ENCODE measurements at regions not wholly inside any gene's neighbourhood (a gene's known extent, or its start where the extent isn't known, plus 50 kb on each side); places are given as distances from the start of the nearest gene placed in this dataset.
"Not testable (repeated sequence)": the region's sequence is repeated elsewhere in the genome, so short reads cannot be mapped to it uniquely, and the experiment has no call there.

- Mint-ChIP-seq H3K4me3 (no peak overlapping the region), H3K27ac (no peak overlapping the region), H3K4me1 (ENCODE audit: low read depth) (peaks cover 1% of the 10 kb centered on the region), H3K27me3 (peaks cover 5% of the 10 kb centered on the region), H3K9me3 (ENCODE audit: low read depth) (no peaks in the 10 kb centered on the region), H3K36me3 (no peaks in the 10 kb centered on the region)
These were observed 171.8 kb downstream of the POTEB3 start for GRCh38 chr15:21268436-21268940.

- peaks cover 5% of the 10 kb centered on the region for H3K27me3 Mint-ChIP-seq
- no peaks in the 10 kb centered on the region for H3K9me3 Mint-ChIP-seq (ENCODE audit: low read depth)
- H3K27ac Mint-ChIP-seq: no peak overlapping the region
- peaks cover 1% of the 10 kb centered on the region for H3K4me1 Mint-ChIP-seq (ENCODE audit: low read depth)
- no peaks in the 10 kb centered on the region for H3K36me3 Mint-ChIP-seq
- H3K4me3 Mint-ChIP-seq: no peak overlapping the region
These were observed 172.5 kb downstream of the POTEB3 start for GRCh38 chr15:21267671-21268395.

GRCh38 chr15:21267226-21267625 lies 173.1 kb downstream of the POTEB3 start:
- Mint-ChIP-seq H3K27me3 (peaks cover 4% of the 10 kb centered on the region), H3K9me3 (ENCODE audit: low read depth) (no peaks in the 10 kb centered on the region), H3K36me3 (peaks cover 3% of the 10 kb centered on the region), H3K27ac (no peak overlapping the region), H3K4me3 (no peak overlapping the region), H3K4me1 (ENCODE audit: low read depth) (peaks cover 1% of the 10 kb centered on the region)

GRCh38 chr15:21265628-21266027 lies 174.7 kb downstream of the POTEB3 start:
- H3K4me1 Mint-ChIP-seq (ENCODE audit: low read depth); H3K36me3 Mint-ChIP-seq; H3K27ac Mint-ChIP-seq; H3K4me3 Mint-ChIP-seq; H3K9me3 Mint-ChIP-seq (ENCODE audit: low read depth); H3K27me3 Mint-ChIP-seq: not testable (repeated sequence)

- H3K9me3 Mint-ChIP-seq (ENCODE audit: low read depth): no peaks in the 10 kb centered on the region
- no peaks in the 10 kb centered on the region for H3K27me3 Mint-ChIP-seq
- no peak overlapping the region for H3K4me3 Mint-ChIP-seq
- no peak overlapping the region for H3K27ac Mint-ChIP-seq
- H3K36me3 Mint-ChIP-seq: peaks cover 3% of the 10 kb centered on the region
- no peaks in the 10 kb centered on the region for H3K4me1 Mint-ChIP-seq (ENCODE audit: low read depth)
These were observed 177.4 kb downstream of the POTEB3 start for GRCh38 chr15:21262851-21263425.

GRCh38 chr15:21261965-21262850 lies 178.1 kb downstream of the POTEB3 start:
- Mint-ChIP-seq H3K27me3 (no peaks in the 10 kb centered on the region), H3K27ac (no peak overlapping the region), H3K9me3 (ENCODE audit: low read depth) (no peaks in the 10 kb centered on the region), H3K4me3 (no peak overlapping the region), H3K4me1 (ENCODE audit: low read depth) (no peaks in the 10 kb centered on the region), H3K36me3 (peaks cover 3% of the 10 kb centered on the region)

- no peaks in the 10 kb centered on the region for H3K9me3 Mint-ChIP-seq (ENCODE audit: low read depth)
- H3K4me3 Mint-ChIP-seq: no peak overlapping the region
These were observed 178.8 kb downstream of the POTEB3 start for GRCh38 chr15:21261396-21261964.

GRCh38 chr15:21260966-21261395 lies 179.3 kb downstream of the POTEB3 start:
- H3K27ac Mint-ChIP-seq: no peak overlapping the region
- peaks cover 3% of the 10 kb centered on the region for H3K36me3 Mint-ChIP-seq
- H3K9me3 Mint-ChIP-seq (ENCODE audit: low read depth): no peaks in the 10 kb centered on the region
- no peaks in the 10 kb centered on the region for H3K27me3 Mint-ChIP-seq
- no peaks in the 10 kb centered on the region for H3K4me1 Mint-ChIP-seq (ENCODE audit: low read depth)
- no peak overlapping the region for H3K4me3 Mint-ChIP-seq

More at GRCh38 chr15:21261396-21261964, 178.8 kb downstream of the POTEB3 start:
- peaks cover 3% of the 10 kb centered on the region for H3K36me3 Mint-ChIP-seq
- H3K4me1 Mint-ChIP-seq (ENCODE audit: low read depth): no peaks in the 10 kb centered on the region
- no peak overlapping the region for H3K27ac Mint-ChIP-seq
- H3K27me3 Mint-ChIP-seq: no peaks in the 10 kb centered on the region

GRCh38 chr15:21258635-21259034 lies 181.7 kb downstream of the POTEB3 start:
- not testable (repeated sequence) for H3K9me3 Mint-ChIP-seq (ENCODE audit: low read depth); H3K4me1 Mint-ChIP-seq (ENCODE audit: low read depth); H3K4me3 Mint-ChIP-seq; H3K36me3 Mint-ChIP-seq; H3K27ac Mint-ChIP-seq; H3K27me3 Mint-ChIP-seq

- not testable (repeated sequence) for H3K4me3 Mint-ChIP-seq; H3K36me3 Mint-ChIP-seq; H3K27me3 Mint-ChIP-seq; H3K27ac Mint-ChIP-seq; H3K9me3 Mint-ChIP-seq (ENCODE audit: low read depth); H3K4me1 Mint-ChIP-seq (ENCODE audit: low read depth)
These were observed 190.7 kb downstream of the POTEB3 start for GRCh38 chr15:21249508-21250019.
